NAMALWA (cell line): ENCODE measurements at regions not wholly inside any gene's neighbourhood (a gene's known extent, or its start where the extent isn't known, plus 50 kb on each side); places are given as distances from the start of the nearest gene placed in this dataset.
"Not testable (repeated sequence)": the region's sequence is repeated elsewhere in the genome, so short reads cannot be mapped to it uniquely, and the experiment has no call there.

Source experiments
- DNase-seq: peaks from one replicate; pipeline ENCODE4 v3.0.0-alpha.2; 2015; ENCODE audit warnings: low spot score

- DNase-seq: no peak
Measured at GRCh38 chr7:93048136-93048930, 69.4 kb downstream of the SAMD9 start.

GRCh38 chr7:93047514-93048099 lies 70.2 kb downstream of the SAMD9 start:
- no peak for DNase-seq

GRCh38 chr7:93046641-93047040 lies 71.1 kb downstream of the SAMD9 start:
- DNase-seq: no peak

- DNase-seq: no peak
Measured at GRCh38 chr7:93044147-93044810, 73.5 kb downstream of the SAMD9 start.

- DNase-seq: no peak
Measured at GRCh38 chr7:93043385-93043985, 74.3 kb downstream of the SAMD9 start.

- DNase-seq: no peak
Measured at GRCh38 chr7:93040355-93040754, 77.4 kb downstream of the SAMD9 start.

GRCh38 chr7:93039786-93040185 lies 78.0 kb downstream of the SAMD9 start:
- DNase-seq: no peak

- no peak for DNase-seq
Measured at GRCh38 chr7:93039282-93039681, 78.5 kb downstream of the SAMD9 start.

GRCh38 chr7:93036807-93037206 lies 81.0 kb downstream of the SAMD9 start:
- no peak for DNase-seq

GRCh38 chr7:93036149-93036640 lies 81.6 kb downstream of the SAMD9 start:
- no peak for DNase-seq

GRCh38 chr7:93031795-93032194 lies 86.0 kb downstream of the SAMD9 start:
- no peak for DNase-seq

- DNase-seq: no peak
Measured at GRCh38 chr7:93030605-93031225, 87.1 kb downstream of the SAMD9 start.

- DNase-seq: no peak
Measured at GRCh38 chr7:93029056-93029455, 88.7 kb downstream of the SAMD9 start.

GRCh38 chr7:93028610-93029009 lies 89.2 kb downstream of the SAMD9 start:
- DNase-seq: no peak

GRCh38 chr7:93027044-93027443 lies 90.7 kb downstream of the SAMD9 start:
- DNase-seq: no peak

GRCh38 chr7:93026425-93026824 lies 91.4 kb downstream of the SAMD9 start:
- DNase-seq: no peak

- DNase-seq: no peak
Measured at GRCh38 chr7:93025389-93025788, 92.4 kb downstream of the SAMD9 start.

GRCh38 chr7:93022931-93023478 lies 94.8 kb downstream of the SAMD9 start:
- DNase-seq: not testable (repeated sequence)

- DNase-seq: no peak
Measured at GRCh38 chr7:93021748-93022147, 96.0 kb downstream of the SAMD9 start.

GRCh38 chr7:93018716-93019115 lies 99.1 kb downstream of the SAMD9 start:
- no peak for DNase-seq

GRCh38 chr7:93016681-93017381 lies 100.9 kb downstream of the SAMD9 start:
- no peak for DNase-seq
